H1 (cell line): ENCODE measurements at regions not wholly inside any gene's neighbourhood (a gene's known extent, or its start where the extent isn't known, plus 50 kb on each side); places are given as distances from the start of the nearest gene placed in this dataset.

ENCODE experiments used
- CHD2 ChIP-seq: IDR thresholded peaks from 2 replicates; pipeline ENCODE4 v1.6.1; 2012; ENCODE audit warnings: low read length, improper control_type of control experiment
- CREB1 ChIP-seq: IDR thresholded peaks from 2 replicates; pipeline ENCODE4 v1.6.1; 2012; ENCODE audit warnings: inconsistent platforms
- CTBP2 ChIP-seq: IDR thresholded peaks from 2 replicates; pipeline ENCODE4 v1.7.0; 2011; ENCODE audit warnings: borderline replicate concordance, mild to moderate bottlenecking, moderate library complexity, mixed read lengths, low read length; ENCODE audit not compliant: insufficient read depth, insufficient read length
- EP300 ChIP-seq, 2 experiments: IDR thresholded peaks; 1 replicate in 1 of 2; 2 replicates in 1 of 2; pipeline ENCODE4 v1.6.1; 2011 to 2012; ENCODE audit warnings: low read depth in 2 of 2, low read length in 2 of 2, mild to moderate bottlenecking in 2 of 2, borderline replicate concordance in 1 of 2, inconsistent platforms in 1 of 2, moderate library complexity in 1 of 2
- EZH2 ChIP-seq: fragments of 200-600 bp; sonication (generic); IDR thresholded peaks from 2 replicates; pipeline ENCODE4 v1.7.1; 2012; ENCODE audit warnings: low read depth, mild to moderate bottlenecking, moderate library complexity, low read length, inconsistent platforms; ENCODE audit not compliant: severe bottlenecking
- JUN ChIP-seq: IDR thresholded peaks from 2 replicates; pipeline ENCODE4 v1.6.1; 2011; ENCODE audit warnings: low read depth, mild to moderate bottlenecking, improper control_type of control experiment, low read length
- JUND ChIP-seq: IDR thresholded peaks from 2 replicates; pipeline ENCODE4 v1.6.1; 2011; ENCODE audit warnings: mild to moderate bottlenecking, improper control_type of control experiment, low read length
- NRF1 ChIP-seq: IDR thresholded peaks from 2 replicates; pipeline ENCODE4 v1.6.1; 2011; ENCODE audit warnings: mild to moderate bottlenecking, low read depth, low read length, improper control_type of control experiment
- PHF8 ChIP-seq: fragments of 200-600 bp; sonication (generic); conservative IDR thresholded peaks from 2 replicates; pipeline ENCODE4 v1.7.1; 2012; ENCODE audit warnings: low read depth, mild to moderate bottlenecking, inconsistent platforms, low read length, moderate library complexity
- POLR2A ChIP-seq, 2 experiments: IDR thresholded peaks; 1 replicate in 1 of 2; 2 replicates in 1 of 2; pipeline ENCODE4 v1.6.1; 2011; ENCODE audit warnings: low read depth in 2 of 2, low read length in 2 of 2, mild to moderate bottlenecking in 2 of 2; ENCODE audit errors: control extremely low read depth in 1 of 2
- RAD21 ChIP-seq, 2 experiments: IDR thresholded peaks in 1 of 2; conservative IDR thresholded peaks in 1 of 2; 2 replicates each; pipeline ENCODE4 v1.6.1; 2011; ENCODE audit warnings: low read depth in 2 of 2, low read length in 2 of 2, improper control_type of control experiment in 1 of 2, inconsistent platforms in 1 of 2, mild to moderate bottlenecking in 1 of 2, moderate library complexity in 1 of 2
- SIN3A ChIP-seq, 2 experiments: IDR thresholded peaks in 1 of 2; conservative IDR thresholded peaks in 1 of 2; 2 replicates each; pipeline ENCODE4 v1.6.1; 2011 to 2012; ENCODE audit warnings: low read length in 2 of 2, improper control_type of control experiment in 1 of 2, low read depth in 1 of 2, mild to moderate bottlenecking in 1 of 2
- TF ChIP-seq, protein P1 (sequence below), 3 experiments: IDR thresholded peaks; 1 replicate in 2 of 3; 2 replicates in 1 of 3; pipeline versions ENCODE4 v1.5.1 to v1.6.1; 2011; ENCODE audit warnings: low read length in 3 of 3, mild to moderate bottlenecking in 3 of 3, inconsistent platforms in 2 of 3, low read depth in 1 of 3, moderate library complexity in 1 of 3; ENCODE audit not compliant: insufficient read depth in 1 of 3; ENCODE audit errors: control extremely low read depth in 1 of 3
- TF ChIP-seq, protein P2 (sequence below): IDR thresholded peaks from 2 replicates; pipeline ENCODE4 v1.6.1; 2011; ENCODE audit warnings: low read depth, mild to moderate bottlenecking, low read length; ENCODE audit not compliant: insufficient read depth

DNA sequence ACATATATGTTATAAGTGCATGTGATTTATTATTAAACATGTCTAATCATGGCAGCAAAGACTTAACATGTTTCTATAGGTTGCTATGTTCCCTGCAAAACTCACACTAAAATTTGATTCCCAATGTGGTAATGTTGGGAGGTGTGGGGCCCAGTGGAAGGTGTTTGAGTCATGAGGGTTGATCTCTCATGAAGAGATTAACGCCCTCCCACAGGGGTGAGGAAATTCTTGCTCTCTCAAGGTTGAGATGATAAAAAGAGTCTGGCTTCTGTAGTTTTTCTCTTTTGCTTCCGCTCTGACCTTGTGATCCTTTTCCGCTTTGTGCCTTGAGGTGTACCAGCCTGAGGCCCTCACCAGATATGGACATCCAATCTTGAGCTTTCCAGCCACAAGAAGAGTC is 737.5 kb upstream of the SLITRK5 start:
- TF ChIP-seq POLR2A (IDR thresholded peaks at IDR 0.05; ENCODE audit: control extremely low read depth in 1 of 2, low read depth in 2 of 2, low read length in 2 of 2) = no peak
- TF ChIP-seq, protein P1, sequence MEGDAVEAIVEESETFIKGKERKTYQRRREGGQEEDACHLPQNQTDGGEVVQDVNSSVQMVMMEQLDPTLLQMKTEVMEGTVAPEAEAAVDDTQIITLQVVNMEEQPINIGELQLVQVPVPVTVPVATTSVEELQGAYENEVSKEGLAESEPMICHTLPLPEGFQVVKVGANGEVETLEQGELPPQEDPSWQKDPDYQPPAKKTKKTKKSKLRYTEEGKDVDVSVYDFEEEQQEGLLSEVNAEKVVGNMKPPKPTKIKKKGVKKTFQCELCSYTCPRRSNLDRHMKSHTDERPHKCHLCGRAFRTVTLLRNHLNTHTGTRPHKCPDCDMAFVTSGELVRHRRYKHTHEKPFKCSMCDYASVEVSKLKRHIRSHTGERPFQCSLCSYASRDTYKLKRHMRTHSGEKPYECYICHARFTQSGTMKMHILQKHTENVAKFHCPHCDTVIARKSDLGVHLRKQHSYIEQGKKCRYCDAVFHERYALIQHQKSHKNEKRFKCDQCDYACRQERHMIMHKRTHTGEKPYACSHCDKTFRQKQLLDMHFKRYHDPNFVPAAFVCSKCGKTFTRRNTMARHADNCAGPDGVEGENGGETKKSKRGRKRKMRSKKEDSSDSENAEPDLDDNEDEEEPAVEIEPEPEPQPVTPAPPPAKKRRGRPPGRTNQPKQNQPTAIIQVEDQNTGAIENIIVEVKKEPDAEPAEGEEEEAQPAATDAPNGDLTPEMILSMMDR (IDR thresholded peaks at IDR 0.05; ENCODE audit: control extremely low read depth in 1 of 3, insufficient read depth in 1 of 3, low read depth in 1 of 3, low read length in 3 of 3) = no peak
- TF ChIP-seq PHF8 = no peak
- TF ChIP-seq JUND = no peak
- TF ChIP-seq SIN3A (conservative IDR thresholded peaks at IDR 0.05 in 1 of 2, IDR thresholded peaks at IDR 0.05 in 1 of 2; ENCODE audit: low read depth in 1 of 2, low read length in 2 of 2) = no peak
- TF ChIP-seq EZH2 = no peak
- TF ChIP-seq CTBP2 = no peak
- TF ChIP-seq, protein P2, sequence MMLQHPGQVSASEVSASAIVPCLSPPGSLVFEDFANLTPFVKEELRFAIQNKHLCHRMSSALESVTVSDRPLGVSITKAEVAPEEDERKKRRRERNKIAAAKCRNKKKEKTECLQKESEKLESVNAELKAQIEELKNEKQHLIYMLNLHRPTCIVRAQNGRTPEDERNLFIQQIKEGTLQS = no peak
- no peak for TF ChIP-seq CHD2
- TF ChIP-seq EP300 (IDR thresholded peaks at IDR 0.05; ENCODE audit: borderline replicate concordance in 1 of 2, low read depth in 2 of 2, low read length in 2 of 2) = no peak
- TF ChIP-seq CREB1 = no peak
- no peak for TF ChIP-seq NRF1
- TF ChIP-seq JUN = no peak
- TF ChIP-seq RAD21 (IDR thresholded peaks at IDR 0.05 in 1 of 2, conservative IDR thresholded peaks at IDR 0.05 in 1 of 2; ENCODE audit: low read depth in 2 of 2, low read length in 2 of 2) = no peak
